NB4 (cell line): ENCODE measurements at regions not wholly inside any gene's neighbourhood (a gene's known extent, or its start where the extent isn't known, plus 50 kb on each side); places are given as distances from the start of the nearest gene placed in this dataset.
"Not testable (repeated sequence)": the region's sequence is repeated elsewhere in the genome, so short reads cannot be mapped to it uniquely, and the experiment has no call there.

ENCODE experiments used
- CTCF ChIP-seq: IDR thresholded peaks from one replicate; pipeline ENCODE4 v1.5.1; 2012; ENCODE audit warnings: low read depth, low read length
- POLR2A ChIP-seq: IDR thresholded peaks from 2 replicates; pipeline ENCODE4 v1.6.1; 2011; ENCODE audit warnings: mild to moderate bottlenecking; ENCODE audit not compliant: insufficient read length; ENCODE audit errors: extremely low read depth

DNA sequence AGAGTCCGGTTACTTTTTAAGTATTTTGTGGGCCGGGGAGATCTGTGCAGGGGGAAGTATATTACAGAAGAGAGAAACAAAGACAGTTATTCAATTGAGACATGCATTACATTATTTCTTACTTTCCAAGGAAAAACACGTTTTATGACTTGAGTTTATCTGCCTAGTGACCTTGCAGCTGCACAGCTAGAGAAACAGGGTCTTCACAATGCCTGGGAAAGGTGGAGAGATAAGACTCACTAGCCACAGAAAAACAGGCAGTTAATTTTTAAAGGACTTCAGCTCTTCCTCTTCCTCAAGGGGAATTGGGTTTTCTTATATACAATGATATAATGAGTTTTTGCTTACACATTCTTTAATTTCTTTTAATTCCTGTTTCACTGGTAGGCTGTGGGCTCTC is 121.8 kb downstream of the TBX19 start:
- not testable (repeated sequence) for TF ChIP-seq CTCF, POLR2A
